ENCODE measurements at regions not wholly inside any gene's neighbourhood (a gene's known extent, or its start where the extent isn't known, plus 50 kb on each side); places are given as distances from the start of the nearest gene placed in this dataset.
"Not testable (repeated sequence)": the region's sequence is repeated elsewhere in the genome, so short reads cannot be mapped to it uniquely, and the experiment has no call there.

GRCh38 chr2:207341804-207342203 lies 176.1 kb upstream of the KLF7 start:
- no peaks in the 10 kb centered on the region for H3K36me3 ChIP-seq
- intact Hi-C loops (cut with DNase I; ENCODE audit: low total_unique reads): no loop called here
- no peaks in the 10 kb centered on the region for H3K9me3 ChIP-seq
- H3K27ac ChIP-seq: no peak overlapping the region
- no peak overlapping the region for H3K4me3 ChIP-seq
- H3K27me3 ChIP-seq: no peaks in the 10 kb centered on the region
- DNase-seq (ENCODE audit: low spot score in 2 of 2): no peak
- TF ChIP-seq CTCF (IDR thresholded peaks at IDR 0.05): no peak
- no peak for TF ChIP-seq POLR2A (IDR thresholded peaks at IDR 0.05)
- no peak for TF ChIP-seq POLR2AphosphoS5 (IDR thresholded peaks at IDR 0.05)
- no peaks in the 10 kb centered on the region for H3K4me1 ChIP-seq

DNA sequence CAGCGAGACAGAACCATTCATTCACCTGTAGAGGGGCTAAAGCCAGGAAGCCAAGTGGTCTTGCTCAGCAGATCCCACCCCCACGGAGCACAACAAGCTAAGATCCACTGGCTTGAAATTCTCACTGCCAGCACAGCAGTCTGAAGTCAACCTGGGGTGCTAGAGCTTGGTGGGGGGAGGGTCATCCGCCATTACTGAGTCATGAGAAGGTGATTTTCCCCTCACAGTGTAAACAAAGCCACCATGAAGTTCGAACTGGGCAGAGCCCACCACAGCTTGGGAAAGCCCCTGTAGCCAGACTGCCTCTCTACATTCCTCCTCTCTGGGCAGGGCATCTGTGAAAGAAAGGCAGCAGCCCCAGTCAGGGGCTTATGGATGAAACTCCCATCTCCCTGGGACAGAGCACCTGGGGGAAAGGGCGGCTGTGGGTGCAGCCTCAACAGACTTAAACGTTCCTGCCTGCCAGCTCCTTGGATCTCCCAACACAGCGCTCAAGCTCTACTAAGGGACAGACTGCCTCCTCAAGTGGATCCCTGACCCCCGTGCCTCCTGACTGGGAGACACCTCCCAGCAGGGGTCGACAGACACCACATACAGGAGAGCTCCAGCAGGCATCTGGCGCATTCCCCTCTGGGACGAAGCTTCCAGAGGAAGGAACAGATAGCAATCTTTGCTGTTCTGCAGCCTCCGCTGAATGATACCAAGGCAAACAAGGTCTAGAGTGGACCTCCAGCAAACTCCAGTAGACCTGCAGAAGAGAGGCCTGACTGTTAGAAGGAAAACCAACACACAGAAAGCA lies 179.0 kb upstream of the KLF7 start:
- H3K27ac ChIP-seq; H3K27me3 ChIP-seq; H3K9me3 ChIP-seq; H3K36me3 ChIP-seq; H3K4me1 ChIP-seq; H3K4me3 ChIP-seq; DNase-seq (ENCODE audit: low spot score in 2 of 2); intact Hi-C loops (cut with DNase I; ENCODE audit: low total_unique reads): not testable (repeated sequence)

DNA sequence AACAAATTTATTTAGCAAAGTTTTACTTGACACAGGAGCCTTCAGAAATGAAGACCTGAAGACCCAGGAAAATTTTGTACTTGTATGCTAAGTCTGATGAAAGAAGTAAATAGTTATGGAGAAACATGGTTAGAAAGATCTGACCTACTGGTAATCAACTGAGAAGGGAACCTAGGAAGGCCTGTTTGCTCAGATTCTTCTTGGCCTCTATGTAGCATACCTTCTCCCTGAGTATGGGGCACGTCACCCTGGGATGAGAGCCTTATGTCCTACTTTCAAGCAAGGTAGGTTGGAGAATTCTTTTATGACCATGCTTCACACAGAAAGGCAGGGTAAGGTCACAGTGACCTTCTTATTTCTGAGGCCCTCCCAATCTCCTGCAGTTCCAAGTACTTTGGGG lies 178.6 kb upstream of the CREB1 start:
- Histone ChIP-seq H3K27me3 (no peaks in the 10 kb centered on the region), H3K4me1 (no peaks in the 10 kb centered on the region), H3K27ac (no peak overlapping the region), H3K4me3 (no peak overlapping the region), H3K9me3 (peaks cover 0 to 3% of the 10 kb centered on the region in 2 donors), H3K36me3 (no peaks in the 10 kb centered on the region)
- intact Hi-C loops (cut with DNase I; ENCODE audit: low total_unique reads): no loop called here
- no peak for TF ChIP-seq POLR2A (IDR thresholded peaks at IDR 0.05)
- TF ChIP-seq POLR2AphosphoS5 (IDR thresholded peaks at IDR 0.05): no peak
- no peak for TF ChIP-seq CTCF (IDR thresholded peaks at IDR 0.05)
- DNase-seq (ENCODE audit: low spot score in 2 of 2): no peak

- Histone ChIP-seq H3K27me3 (no peaks in the 10 kb centered on the region), H3K9me3 (no peaks in the 10 kb centered on the region), H3K36me3 (no peaks in the 10 kb centered on the region), H3K27ac (no peak overlapping the region), H3K4me3 (no peak overlapping the region), H3K4me1 (no peaks in the 10 kb centered on the region)
- TF ChIP-seq POLR2AphosphoS5 (IDR thresholded peaks at IDR 0.05) (no peak), POLR2A (IDR thresholded peaks at IDR 0.05) (no peak), CTCF (IDR thresholded peaks at IDR 0.05) (no peak)
- intact Hi-C loops (cut with DNase I; ENCODE audit: low total_unique reads): no loop called here
- no peak for DNase-seq (ENCODE audit: low spot score in 2 of 2)
Observed at GRCh38 chr2:207352978-207353671, 176.6 kb upstream of the CREB1 start.

- Histone ChIP-seq H3K4me1 (no peaks in the 10 kb centered on the region), H3K27ac (no peak overlapping the region), H3K9me3 (no peaks in the 10 kb centered on the region), H3K4me3 (no peak overlapping the region), H3K36me3 (no peaks in the 10 kb centered on the region), H3K27me3 (no peaks in the 10 kb centered on the region)
- DNase-seq (ENCODE audit: low spot score in 2 of 2): no peak
- intact Hi-C loops (cut with DNase I; ENCODE audit: low total_unique reads): no loop called here
- TF ChIP-seq POLR2AphosphoS5 (IDR thresholded peaks at IDR 0.05) (no peak), POLR2A (IDR thresholded peaks at IDR 0.05) (no peak), CTCF (IDR thresholded peaks at IDR 0.05) (no peak)
Observed at GRCh38 chr2:207353836-207354235, 175.9 kb upstream of the CREB1 start.

Measured in breast epithelium (tissue), 4 donors.